ENCODE measurements at regions not wholly inside any gene's neighbourhood (a gene's known extent, or its start where the extent isn't known, plus 50 kb on each side); places are given as distances from the start of the nearest gene placed in this dataset.

DNA sequence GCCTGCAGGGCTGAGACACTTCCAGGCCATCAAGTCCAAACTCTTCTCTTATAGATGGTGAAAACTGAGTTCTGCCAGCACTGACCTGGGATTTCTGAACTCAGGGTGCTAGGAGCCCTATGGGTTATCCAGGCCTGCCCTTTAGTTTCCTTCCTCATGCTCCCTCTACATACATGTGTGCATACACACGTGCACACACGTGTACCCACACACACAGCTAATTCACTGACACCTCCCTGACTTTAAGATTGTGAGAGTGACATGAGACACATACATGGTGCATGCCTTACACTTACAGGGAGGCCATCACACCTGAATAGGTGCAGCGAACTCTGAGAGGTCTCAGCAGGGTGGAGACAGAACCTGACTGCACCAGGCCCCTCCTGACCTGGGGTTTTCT lies 267.4 kb downstream of the CYP26B1 start (continued):
- TF ChIP-seq, protein P1, sequence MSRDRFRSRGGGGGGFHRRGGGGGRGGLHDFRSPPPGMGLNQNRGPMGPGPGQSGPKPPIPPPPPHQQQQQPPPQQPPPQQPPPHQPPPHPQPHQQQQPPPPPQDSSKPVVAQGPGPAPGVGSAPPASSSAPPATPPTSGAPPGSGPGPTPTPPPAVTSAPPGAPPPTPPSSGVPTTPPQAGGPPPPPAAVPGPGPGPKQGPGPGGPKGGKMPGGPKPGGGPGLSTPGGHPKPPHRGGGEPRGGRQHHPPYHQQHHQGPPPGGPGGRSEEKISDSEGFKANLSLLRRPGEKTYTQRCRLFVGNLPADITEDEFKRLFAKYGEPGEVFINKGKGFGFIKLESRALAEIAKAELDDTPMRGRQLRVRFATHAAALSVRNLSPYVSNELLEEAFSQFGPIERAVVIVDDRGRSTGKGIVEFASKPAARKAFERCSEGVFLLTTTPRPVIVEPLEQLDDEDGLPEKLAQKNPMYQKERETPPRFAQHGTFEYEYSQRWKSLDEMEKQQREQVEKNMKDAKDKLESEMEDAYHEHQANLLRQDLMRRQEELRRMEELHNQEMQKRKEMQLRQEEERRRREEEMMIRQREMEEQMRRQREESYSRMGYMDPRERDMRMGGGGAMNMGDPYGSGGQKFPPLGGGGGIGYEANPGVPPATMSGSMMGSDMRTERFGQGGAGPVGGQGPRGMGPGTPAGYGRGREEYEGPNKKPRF (IDR thresholded peaks at IDR 0.05; ENCODE audit: low read depth, low read length): no peak

DNA sequence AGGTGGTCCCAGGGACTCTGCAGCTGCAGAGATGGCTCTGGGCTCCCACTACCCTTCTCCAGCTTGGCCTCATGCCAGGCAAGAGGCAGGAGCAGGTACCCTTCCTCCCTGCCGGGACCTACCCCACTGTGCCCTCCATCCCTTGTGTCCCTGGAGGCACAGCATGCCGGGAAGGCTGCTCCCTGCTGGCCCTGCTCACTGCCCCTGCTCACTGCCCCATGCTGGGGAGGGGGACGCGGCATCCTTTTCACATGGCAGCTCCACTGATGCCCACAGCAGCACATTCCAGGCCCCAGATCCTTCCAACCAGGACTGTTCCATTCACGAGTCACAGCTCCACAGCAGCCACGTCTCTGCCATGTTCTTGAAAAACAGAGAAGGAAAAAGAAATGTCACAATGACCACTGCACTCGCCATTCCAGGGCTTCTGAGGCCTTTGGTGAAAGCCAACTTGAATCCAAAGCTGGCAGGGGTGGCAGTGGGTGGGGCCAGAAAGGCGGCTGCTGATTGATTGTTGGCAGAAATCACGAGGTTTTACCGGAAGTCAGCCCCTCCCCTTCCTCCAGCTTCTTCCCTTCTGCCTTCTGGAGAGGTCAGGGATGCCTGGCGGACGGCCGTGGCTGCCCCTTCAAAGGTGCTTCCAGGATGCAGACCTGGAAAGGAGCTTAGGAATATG lies 268.0 kb downstream of the CYP26B1 start:
- DNase-seq (ENCODE audit: extremely low read depth in 1 of 4, low spot score in 3 of 4) (no peak), ATAC-seq (no peak), FAIRE-seq (no peak)
- Histone ChIP-seq H3K9ac (ENCODE audit: insufficient read depth in 1 of 2, low read depth in 2 of 2, low read length in 2 of 2) (no peak overlapping the region), H3K27me3 (ENCODE audit: control insufficient read depth in 2 of 2, insufficient read depth in 2 of 2, low read length in 2 of 2) (peaks cover 0 to 20% of the 10 kb centered on the region in 2 experiments; a peak in 1 of 5 replicates), H3K9me3 (replicated peaks; ENCODE audit: control insufficient read depth, insufficient read depth, low read depth, low read length) (no peaks in the 10 kb centered on the region; the same call in 1 of the 2 replicates), H3K4me1 (replicated peaks in 1 of 2; ENCODE audit: control insufficient read depth in 2 of 2, insufficient read depth in 2 of 2, low read length in 2 of 2) (peaks cover 18 to 35% of the 10 kb centered on the region in 2 experiments), H3K36me3 (ENCODE audit: control insufficient read depth, insufficient read depth, low read length) (no peaks in the 10 kb centered on the region), H3K9me1 (ENCODE audit: control insufficient read depth, insufficient read depth, low read length) (peaks cover 7% of the 10 kb centered on the region), H3K27ac (ENCODE audit: extremely low read depth, low read depth, low read length) (no peak overlapping the region), H3K4me2 (ENCODE audit: insufficient read depth, low read length) (no peak overlapping the region), H2AFZ (ENCODE audit: low read depth, low read length) (no peak overlapping the region), H3K4me3 (no peak overlapping the region), H3K79me2 (ENCODE audit: control insufficient read depth, insufficient read depth, low read length) (no peaks in the 10 kb centered on the region), H4K20me1 (replicated peaks; ENCODE audit: control insufficient read depth, insufficient read depth, low read length) (no peaks in the 10 kb centered on the region)
- BruUV-seq (replicated peaks): no TSS peak
- intact Hi-C loops (cut with micrococcal nuclease) (no loop called here), in situ Hi-C loops (cut with MboI) (no loop called here)
- POLR2A ChIA-PET: no interaction called here
- TF ChIP-seq THRAP3 (IDR thresholded peaks at IDR 0.05; ENCODE audit: borderline replicate concordance): no peak
- TF ChIP-seq SIN3B (IDR thresholded peaks at IDR 0.05; ENCODE audit: low read depth): no peak
- TF ChIP-seq POLR3G (IDR thresholded peaks at IDR 0.05; ENCODE audit: extremely low read depth, insufficient read length, insufficient replicate concordance): no peak
- peak; percentile 8 for TF ChIP-seq MEIS2 (IDR thresholded peaks at IDR 0.05; ENCODE audit: partially characterized antibody)
- TF ChIP-seq GABPA (tag; conservative IDR thresholded peaks at IDR 0.05; ENCODE audit: low read depth): peak; percentile 61
- no peak for TF ChIP-seq ZNF778 (CRISPR knock-in tag; IDR thresholded peaks at IDR 0.05)
- CTCF ChIA-PET (ENCODE audit: low intra/inter-chr PET ratio): no interaction called here
- 34% methylated on average over 11 of the region's 13 CpGs for WGBS (ENCODE audit: insufficient coverage, low coverage, missing lambda C conversion rate)

All from K562 (cell line).